Spinal cord (tissue), 9 donors: ENCODE measurements at regions not wholly inside any gene's neighbourhood (a gene's known extent, or its start where the extent isn't known, plus 50 kb on each side); places are given as distances from the start of the nearest gene placed in this dataset.
"Not testable (repeated sequence)": the region's sequence is repeated elsewhere in the genome, so short reads cannot be mapped to it uniquely, and the experiment has no call there.

Experiments used
- DNase-seq, 6 donors: peaks; one replicate each; pipeline versions ENCODE4 v3.0.0 to v3.0.0-alpha.2; 2013 to 2015; ENCODE audit warnings: low spot score in 6 of 6, low read depth in 4 of 6
- H3K27ac ChIP-seq: one replicate; pipeline ENCODE4 v1.5.1; 2013; ENCODE audit warnings: low read depth, low read length, control low read depth
- H3K27me3 ChIP-seq: one replicate; pipeline ENCODE4 v1.6.1; 2013; ENCODE audit warnings: low read length; ENCODE audit not compliant: control insufficient read depth, insufficient read depth
- H3K36me3 ChIP-seq: one replicate; pipeline ENCODE4 v1.6.1; 2013; ENCODE audit warnings: low read length; ENCODE audit not compliant: control insufficient read depth, insufficient read depth
- H3K4me1 ChIP-seq: one replicate; pipeline ENCODE4 v1.6.1; 2013; ENCODE audit warnings: low read length; ENCODE audit not compliant: control insufficient read depth, insufficient read depth
- H3K4me3 ChIP-seq: one replicate; pipeline ENCODE4 v1.5.1; 2013; ENCODE audit warnings: low read depth, low read length, control low read depth
- H3K9me3 ChIP-seq: one replicate; pipeline ENCODE4 v1.6.1; 2013; ENCODE audit warnings: low read length; ENCODE audit not compliant: control insufficient read depth, insufficient read depth
- WGBS: methylation state at CpG from one replicate; pipeline ENCODE4 v1.1.5; 2013; ENCODE audit warnings: missing lambda C conversion rate; ENCODE audit not compliant: insufficient coverage; 5-methylcytosine and 5-hydroxymethylcytosine counted together
- donor health status: healthy.

GRCh38 chr18:1849386-1849785 lies 721.9 kb downstream of the METTL4 start:
- Histone ChIP-seq H3K9me3 (no peaks in the 10 kb centered on the region), H3K4me3 (no peak overlapping the region), H3K36me3 (no peaks in the 10 kb centered on the region), H3K27ac (no peak overlapping the region), H3K4me1 (no peaks in the 10 kb centered on the region), H3K27me3 (no peaks in the 10 kb centered on the region)
- WGBS, result no CpG with 5 or more reads among the region's 6 CpGs
- peak in 1 of 6 donors; percentile 29 for DNase-seq

GRCh38 chr18:1857281-1857680 lies 714.0 kb downstream of the METTL4 start:
- WGBS, result 80% methylated on average over 1 of the region's 2 CpGs
- DNase-seq, H3K27me3 ChIP-seq, H3K36me3 ChIP-seq, H3K4me3 ChIP-seq, H3K27ac ChIP-seq, H3K9me3 ChIP-seq, H3K4me1 ChIP-seq: not testable (repeated sequence)

GRCh38 chr18:1861473-1861872 lies 709.8 kb downstream of the METTL4 start:
- H3K27me3 ChIP-seq, result no peaks in the 10 kb centered on the region
- DNase-seq, result no peak
- H3K27ac ChIP-seq, result no peak overlapping the region
- H3K4me3 ChIP-seq, result no peak overlapping the region
- H3K9me3 ChIP-seq, result no peaks in the 10 kb centered on the region
- H3K4me1 ChIP-seq, result no peaks in the 10 kb centered on the region
- H3K36me3 ChIP-seq, result no peaks in the 10 kb centered on the region
- WGBS, result 93% methylated on average over 2 of the region's 2 CpGs

GRCh38 chr18:1865869-1866268 lies 705.4 kb downstream of the METTL4 start:
- WGBS, result 96% methylated on average over 3 of the region's 3 CpGs
- Histone ChIP-seq H3K9me3 (no peaks in the 10 kb centered on the region), H3K36me3 (no peaks in the 10 kb centered on the region), H3K27ac (no peak overlapping the region), H3K4me3 (no peak overlapping the region), H3K27me3 (no peaks in the 10 kb centered on the region), H3K4me1 (no peaks in the 10 kb centered on the region)
- DNase-seq, result no peak

GRCh38 chr18:1872274-1872673 lies 699.0 kb downstream of the METTL4 start:
- H3K9me3 ChIP-seq, result no peaks in the 10 kb centered on the region
- no peaks in the 10 kb centered on the region for H3K36me3 ChIP-seq
- H3K4me1 ChIP-seq, result no peaks in the 10 kb centered on the region
- H3K4me3 ChIP-seq, result no peak overlapping the region
- WGBS, result no CpG with 5 or more reads among the region's 2 CpGs
- no peak overlapping the region for H3K27ac ChIP-seq
- no peak for DNase-seq
- H3K27me3 ChIP-seq, result no peaks in the 10 kb centered on the region

- WGBS, result 77% methylated on average over 3 of the region's 3 CpGs
These were observed 696.1 kb downstream of the METTL4 start for GRCh38 chr18:1875219-1875618.

GRCh38 chr18:1884623-1885022 lies 686.7 kb downstream of the METTL4 start:
- no peak for DNase-seq
- Histone ChIP-seq H3K27me3 (no peaks in the 10 kb centered on the region), H3K4me3 (no peak overlapping the region), H3K4me1 (no peaks in the 10 kb centered on the region), H3K9me3 (no peaks in the 10 kb centered on the region), H3K27ac (no peak overlapping the region), H3K36me3 (no peaks in the 10 kb centered on the region)
- whole genome bisulfite sequencing, result 97% methylated on average over 3 of the region's 4 CpGs

More at GRCh38 chr18:1875219-1875618, 696.1 kb downstream of the METTL4 start:
- H3K9me3 ChIP-seq, result no peaks in the 10 kb centered on the region
- no peaks in the 10 kb centered on the region for H3K36me3 ChIP-seq
- no peaks in the 10 kb centered on the region for H3K27me3 ChIP-seq
- peak in 2 of 6 donors; percentile 9 to 22 for DNase-seq
- no peak overlapping the region for H3K4me3 ChIP-seq
- no peak overlapping the region for H3K27ac ChIP-seq
- no peaks in the 10 kb centered on the region for H3K4me1 ChIP-seq

- Histone ChIP-seq H3K27ac (no peak overlapping the region), H3K9me3 (no peaks in the 10 kb centered on the region)
- WGBS, result no CpG with 5 or more reads among the region's 1 CpG
These were observed 679.7 kb downstream of the METTL4 start for GRCh38 chr18:1891641-1892040.

GRCh38 chr18:1892191-1892590 lies 679.1 kb downstream of the METTL4 start:
- no peak for DNase-seq
- no peak overlapping the region for H3K4me3 ChIP-seq
- no peak overlapping the region for H3K27ac ChIP-seq
- H3K36me3 ChIP-seq, result no peaks in the 10 kb centered on the region
- no peaks in the 10 kb centered on the region for H3K9me3 ChIP-seq
- H3K27me3 ChIP-seq, result no peaks in the 10 kb centered on the region
- no peaks in the 10 kb centered on the region for H3K4me1 ChIP-seq

More at GRCh38 chr18:1891641-1892040, 679.7 kb downstream of the METTL4 start:
- peak in 1 of 6 donors; percentile 50 for DNase-seq
- Histone ChIP-seq H3K4me1 (no peaks in the 10 kb centered on the region), H3K27me3 (no peaks in the 10 kb centered on the region), H3K36me3 (no peaks in the 10 kb centered on the region), H3K4me3 (no peak overlapping the region)

GRCh38 chr18:1895456-1896185 lies 675.7 kb downstream of the METTL4 start:
- peak in 2 of 6 donors; percentile 11 to 70 for DNase-seq
- Histone ChIP-seq H3K36me3 (no peaks in the 10 kb centered on the region), H3K9me3 (no peaks in the 10 kb centered on the region), H3K27me3 (no peaks in the 10 kb centered on the region), H3K27ac (no peak overlapping the region), H3K4me1 (no peaks in the 10 kb centered on the region), H3K4me3 (no peak overlapping the region)
- WGBS, result 59% methylated on average over 2 of the region's 4 CpGs
